Panc1 (cell line): ENCODE measurements at regions not wholly inside any gene's neighbourhood (a gene's known extent, or its start where the extent isn't known, plus 50 kb on each side); places are given as distances from the start of the nearest gene placed in this dataset.

Experiments
- ATAC-seq: fragments of 200-7000 bp; cut with Tn5 transposase; 2 replicates; pipeline ENCODE4 v1.9.1; 2020; ENCODE audit warnings: mild to moderate bottlenecking, moderate library complexity
- BruUV-seq: library from RNA; stranded (reverse); fragments of 400-500 nt; replicated peaks from 2 replicates; lab custom pipeline; 2021; lab: Mats Ljungman, UMichigan
- CTCF ChIA-PET: fragments of 300-600 bp; sonication (Branson Sonifier 250); formaldehyde crosslinking; loops from one replicate; lab custom pipeline; 2022; ENCODE audit warnings: antibody characterized with exemption; lab: Charles Lee
- POLR2A ChIA-PET: fragments of 300-600 bp; sonication (Branson Sonifier 250); formaldehyde crosslinking; loops from one replicate; lab custom pipeline; 2022; ENCODE audit warnings: antibody characterized with exemption; lab: Charles Lee
- DNase-seq: peaks from one replicate; pipeline ENCODE4 v3.0.0-alpha.2; 2010; ENCODE audit warnings: low read depth, low spot score
- H3K27ac ChIP-seq: 2 replicates; pipeline ENCODE4 v1.5.1; 2011; ENCODE audit warnings: mild to moderate bottlenecking, low read length, inconsistent platforms
- H3K27me3 ChIP-seq: fragments of 200-500 bp; sonication (Bioruptor generic); 2 replicates; pipeline ENCODE4 v1.6.0; 2014; ENCODE audit warnings: low read length, inconsistent platforms; ENCODE audit not compliant: control insufficient read depth, insufficient read depth
- H3K36me3 ChIP-seq: fragments of 200-500 bp; sonication (Bioruptor generic); 2 replicates; pipeline ENCODE4 v1.5.1; 2014; ENCODE audit warnings: inconsistent platforms, mild to moderate bottlenecking, low read length, moderate library complexity; ENCODE audit not compliant: control insufficient read depth, insufficient read depth
- H3K4me1 ChIP-seq: 2 replicates; pipeline ENCODE4 v1.5.1; 2011; ENCODE audit warnings: inconsistent platforms, mild to moderate bottlenecking, low read length, moderate library complexity; ENCODE audit not compliant: control insufficient read depth, insufficient read depth
- H3K4me3 ChIP-seq, 2 experiments: 2 replicates each; pipeline ENCODE4 v1.5.1; 2011 to 2012; ENCODE audit warnings: low read depth in 2 of 2, low read length in 2 of 2, mild to moderate bottlenecking in 2 of 2, inconsistent platforms in 1 of 2, moderate library complexity in 1 of 2
- H3K9me3 ChIP-seq: fragments of 200-500 bp; sonication (Bioruptor generic); 2 replicates; pipeline ENCODE4 v1.5.1; 2014; ENCODE audit warnings: low read depth, mild to moderate bottlenecking, inconsistent platforms, low read length, moderate library complexity; ENCODE audit not compliant: control insufficient read depth, insufficient read depth
- POLR2AphosphoS5 ChIP-seq: IDR thresholded peaks from 2 replicates; pipeline ENCODE4 v1.6.1; 2012; ENCODE audit warnings: mild to moderate bottlenecking, low read depth, low read length, moderate library complexity
- SIN3A ChIP-seq: IDR thresholded peaks from 2 replicates; pipeline ENCODE4 v1.6.1; 2012; ENCODE audit warnings: low read depth, mild to moderate bottlenecking, low read length, moderate library complexity, borderline replicate concordance; ENCODE audit not compliant: insufficient read depth
- TCF7L2 ChIP-seq: IDR thresholded peaks from 2 replicates; pipeline ENCODE4 v1.6.1; 2011; ENCODE audit warnings: mild to moderate bottlenecking, low read depth, low read length, inconsistent platforms
- in situ Hi-C: cut with HindIII; loops from 2 replicates; pipeline ENCODE4 v1.10.0; 2016; ENCODE audit warnings: low sequenced_read_pairs, low pct_unique_long_range_greater_than_20kb
- intact Hi-C: fragments of 100-400 bp; cut with micrococcal nuclease; formaldehyde crosslinking; loops from one replicate; pipeline ENCODE4 v1.10.0; 2022; ENCODE audit not compliant: unreplicated experiment
- TF ChIP-seq, protein P1 (sequence below), 2 experiments: IDR thresholded peaks; 2 replicates each; pipeline ENCODE4 v1.6.1; 2011 to 2012; ENCODE audit warnings: low read depth in 2 of 2, control low read depth in 1 of 2, low read length in 1 of 2, mild to moderate bottlenecking in 1 of 2, moderate library complexity in 1 of 2; ENCODE audit not compliant: insufficient read depth in 1 of 2
- TF ChIP-seq, protein P2 (sequence below): fragments of 450-650 bp; IDR thresholded peaks from 2 replicates; pipeline ENCODE4 v1.5.1; 2017; ENCODE audit warnings: mild to moderate bottlenecking

DNA sequence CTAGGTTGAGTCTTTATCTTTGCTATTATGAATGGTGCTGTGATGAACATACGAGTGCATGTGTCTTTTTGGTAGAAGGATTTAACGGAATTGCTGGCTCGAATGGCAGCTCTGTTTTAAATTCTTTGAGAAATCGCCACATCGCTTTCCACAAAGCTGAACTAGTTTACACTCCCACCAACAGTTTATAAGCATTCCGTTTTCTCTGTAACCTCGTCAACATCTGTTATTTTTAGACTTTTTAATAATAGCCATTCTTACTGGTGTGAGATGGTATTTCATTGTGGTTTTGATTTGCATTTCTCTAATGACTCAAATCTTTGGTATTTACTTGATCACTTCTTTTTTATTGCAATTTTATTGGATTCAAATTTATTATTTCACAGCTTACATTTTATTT lies 117.4 kb upstream of the HDGFL1 start:
- no peaks in the 10 kb centered on the region for H3K9me3 ChIP-seq
- H3K36me3 ChIP-seq: no peaks in the 10 kb centered on the region
- CTCF ChIA-PET: no interaction called here
- POLR2A ChIA-PET: interaction anchor here (0.6 kb wide), 1 partner anchor 1572 kb away, joined by 3 read pairs; no protein-coding TSS in a partner anchor
- in situ Hi-C loops: no loop called here
- ATAC-seq (no peak), DNase-seq (no peak)
- H3K27ac ChIP-seq: no peak overlapping the region
- BruUV-seq: no TSS peak
- intact Hi-C loops: no loop called here
- no peaks in the 10 kb centered on the region for H3K27me3 ChIP-seq
- H3K4me1 ChIP-seq: 0 out of 2 replicates have a peak, but pooled peaks cover 7% of the 10 kb centered on the region
- TF ChIP-seq SIN3A (no peak), TCF7L2 (no peak), POLR2AphosphoS5 (no peak)
- TF ChIP-seq, protein P1, sequence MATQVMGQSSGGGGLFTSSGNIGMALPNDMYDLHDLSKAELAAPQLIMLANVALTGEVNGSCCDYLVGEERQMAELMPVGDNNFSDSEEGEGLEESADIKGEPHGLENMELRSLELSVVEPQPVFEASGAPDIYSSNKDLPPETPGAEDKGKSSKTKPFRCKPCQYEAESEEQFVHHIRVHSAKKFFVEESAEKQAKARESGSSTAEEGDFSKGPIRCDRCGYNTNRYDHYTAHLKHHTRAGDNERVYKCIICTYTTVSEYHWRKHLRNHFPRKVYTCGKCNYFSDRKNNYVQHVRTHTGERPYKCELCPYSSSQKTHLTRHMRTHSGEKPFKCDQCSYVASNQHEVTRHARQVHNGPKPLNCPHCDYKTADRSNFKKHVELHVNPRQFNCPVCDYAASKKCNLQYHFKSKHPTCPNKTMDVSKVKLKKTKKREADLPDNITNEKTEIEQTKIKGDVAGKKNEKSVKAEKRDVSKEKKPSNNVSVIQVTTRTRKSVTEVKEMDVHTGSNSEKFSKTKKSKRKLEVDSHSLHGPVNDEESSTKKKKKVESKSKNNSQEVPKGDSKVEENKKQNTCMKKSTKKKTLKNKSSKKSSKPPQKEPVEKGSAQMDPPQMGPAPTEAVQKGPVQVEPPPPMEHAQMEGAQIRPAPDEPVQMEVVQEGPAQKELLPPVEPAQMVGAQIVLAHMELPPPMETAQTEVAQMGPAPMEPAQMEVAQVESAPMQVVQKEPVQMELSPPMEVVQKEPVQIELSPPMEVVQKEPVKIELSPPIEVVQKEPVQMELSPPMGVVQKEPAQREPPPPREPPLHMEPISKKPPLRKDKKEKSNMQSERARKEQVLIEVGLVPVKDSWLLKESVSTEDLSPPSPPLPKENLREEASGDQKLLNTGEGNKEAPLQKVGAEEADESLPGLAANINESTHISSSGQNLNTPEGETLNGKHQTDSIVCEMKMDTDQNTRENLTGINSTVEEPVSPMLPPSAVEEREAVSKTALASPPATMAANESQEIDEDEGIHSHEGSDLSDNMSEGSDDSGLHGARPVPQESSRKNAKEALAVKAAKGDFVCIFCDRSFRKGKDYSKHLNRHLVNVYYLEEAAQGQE (IDR thresholded peaks at IDR 0.05; ENCODE audit: insufficient read depth in 1 of 2, low read depth in 2 of 2, low read length in 1 of 2): no peak
- TF ChIP-seq, protein P2, sequence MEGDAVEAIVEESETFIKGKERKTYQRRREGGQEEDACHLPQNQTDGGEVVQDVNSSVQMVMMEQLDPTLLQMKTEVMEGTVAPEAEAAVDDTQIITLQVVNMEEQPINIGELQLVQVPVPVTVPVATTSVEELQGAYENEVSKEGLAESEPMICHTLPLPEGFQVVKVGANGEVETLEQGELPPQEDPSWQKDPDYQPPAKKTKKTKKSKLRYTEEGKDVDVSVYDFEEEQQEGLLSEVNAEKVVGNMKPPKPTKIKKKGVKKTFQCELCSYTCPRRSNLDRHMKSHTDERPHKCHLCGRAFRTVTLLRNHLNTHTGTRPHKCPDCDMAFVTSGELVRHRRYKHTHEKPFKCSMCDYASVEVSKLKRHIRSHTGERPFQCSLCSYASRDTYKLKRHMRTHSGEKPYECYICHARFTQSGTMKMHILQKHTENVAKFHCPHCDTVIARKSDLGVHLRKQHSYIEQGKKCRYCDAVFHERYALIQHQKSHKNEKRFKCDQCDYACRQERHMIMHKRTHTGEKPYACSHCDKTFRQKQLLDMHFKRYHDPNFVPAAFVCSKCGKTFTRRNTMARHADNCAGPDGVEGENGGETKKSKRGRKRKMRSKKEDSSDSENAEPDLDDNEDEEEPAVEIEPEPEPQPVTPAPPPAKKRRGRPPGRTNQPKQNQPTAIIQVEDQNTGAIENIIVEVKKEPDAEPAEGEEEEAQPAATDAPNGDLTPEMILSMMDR: no peak
- no peak overlapping the region for H3K4me3 ChIP-seq

DNA sequence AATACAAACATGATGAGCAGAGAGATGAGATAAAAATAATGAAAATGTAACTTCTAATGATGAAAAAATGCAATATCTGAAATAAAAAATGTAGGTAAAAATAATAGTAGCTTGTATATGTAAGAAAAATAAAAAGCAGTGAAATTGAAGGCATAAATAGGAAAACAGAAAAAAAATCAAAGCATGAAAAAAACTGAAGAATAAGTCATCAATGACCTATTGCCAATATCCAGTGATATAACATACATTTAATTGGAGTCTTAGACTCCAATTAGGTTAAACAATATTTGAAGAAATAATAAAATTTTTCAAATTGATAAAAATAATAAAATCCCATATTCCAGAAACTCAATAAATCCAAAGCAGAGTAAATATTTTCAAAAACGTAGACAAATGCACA lies 114.0 kb upstream of the HDGFL1 start:
- in situ Hi-C loops (no loop called here), intact Hi-C loops (no loop called here)
- ChIA-PET CTCF (no interaction called here), POLR2A (no interaction called here)
- no peak overlapping the region for H3K27ac ChIP-seq
- H3K36me3 ChIP-seq: no peaks in the 10 kb centered on the region
- no peaks in the 10 kb centered on the region for H3K9me3 ChIP-seq
- no peaks in the 10 kb centered on the region for H3K4me1 ChIP-seq
- no peak for DNase-seq
- no peaks in the 10 kb centered on the region for H3K27me3 ChIP-seq
- H3K4me3 ChIP-seq: no peak overlapping the region
- TF ChIP-seq, protein P2: no peak
- no peak for TF ChIP-seq POLR2AphosphoS5
- TF ChIP-seq SIN3A: no peak
- TF ChIP-seq TCF7L2: no peak
- TF ChIP-seq, protein P1 (IDR thresholded peaks at IDR 0.05; ENCODE audit: insufficient read depth in 1 of 2, low read depth in 2 of 2, low read length in 1 of 2): no peak
- no peak for ATAC-seq
- no TSS peak for BruUV-seq
